C4-2B (cell line): ENCODE measurements at regions not wholly inside any gene's neighbourhood (a gene's known extent, or its start where the extent isn't known, plus 50 kb on each side); places are given as distances from the start of the nearest gene placed in this dataset.

Experiments used
- ZFX ChIP-seq: fragments of 450-650 bp; IDR thresholded peaks from 2 replicates; pipeline ENCODE4 v1.6.1; 2017
- TF ChIP-seq, protein P1 (sequence below): fragments of 450-650 bp; conservative IDR thresholded peaks from 2 replicates; pipeline ENCODE4 v1.5.1; 2017; ENCODE audit warnings: mild to moderate bottlenecking

- TF ChIP-seq, protein P1, sequence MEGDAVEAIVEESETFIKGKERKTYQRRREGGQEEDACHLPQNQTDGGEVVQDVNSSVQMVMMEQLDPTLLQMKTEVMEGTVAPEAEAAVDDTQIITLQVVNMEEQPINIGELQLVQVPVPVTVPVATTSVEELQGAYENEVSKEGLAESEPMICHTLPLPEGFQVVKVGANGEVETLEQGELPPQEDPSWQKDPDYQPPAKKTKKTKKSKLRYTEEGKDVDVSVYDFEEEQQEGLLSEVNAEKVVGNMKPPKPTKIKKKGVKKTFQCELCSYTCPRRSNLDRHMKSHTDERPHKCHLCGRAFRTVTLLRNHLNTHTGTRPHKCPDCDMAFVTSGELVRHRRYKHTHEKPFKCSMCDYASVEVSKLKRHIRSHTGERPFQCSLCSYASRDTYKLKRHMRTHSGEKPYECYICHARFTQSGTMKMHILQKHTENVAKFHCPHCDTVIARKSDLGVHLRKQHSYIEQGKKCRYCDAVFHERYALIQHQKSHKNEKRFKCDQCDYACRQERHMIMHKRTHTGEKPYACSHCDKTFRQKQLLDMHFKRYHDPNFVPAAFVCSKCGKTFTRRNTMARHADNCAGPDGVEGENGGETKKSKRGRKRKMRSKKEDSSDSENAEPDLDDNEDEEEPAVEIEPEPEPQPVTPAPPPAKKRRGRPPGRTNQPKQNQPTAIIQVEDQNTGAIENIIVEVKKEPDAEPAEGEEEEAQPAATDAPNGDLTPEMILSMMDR = no peak
- no peak for TF ChIP-seq ZFX
Measured at GRCh38 chr4:111120191-111120590, 497.3 kb upstream of the PITX2 start.
